GM19372 (cell line): ENCODE measurements at regions not wholly inside any gene's neighbourhood (a gene's known extent, or its start where the extent isn't known, plus 50 kb on each side); places are given as distances from the start of the nearest gene placed in this dataset.
"Not testable (repeated sequence)": the region's sequence is repeated elsewhere in the genome, so short reads cannot be mapped to it uniquely, and the experiment has no call there.

ENCODE experiments used
- ATAC-seq: cut with Tn5 transposase; IDR thresholded peaks from one replicate; pipeline ENCODE4 v1.9.1; 2021; ENCODE audit warnings: mild to moderate bottlenecking, low read depth, moderate library complexity; ENCODE audit not compliant: unreplicated experiment

DNA sequence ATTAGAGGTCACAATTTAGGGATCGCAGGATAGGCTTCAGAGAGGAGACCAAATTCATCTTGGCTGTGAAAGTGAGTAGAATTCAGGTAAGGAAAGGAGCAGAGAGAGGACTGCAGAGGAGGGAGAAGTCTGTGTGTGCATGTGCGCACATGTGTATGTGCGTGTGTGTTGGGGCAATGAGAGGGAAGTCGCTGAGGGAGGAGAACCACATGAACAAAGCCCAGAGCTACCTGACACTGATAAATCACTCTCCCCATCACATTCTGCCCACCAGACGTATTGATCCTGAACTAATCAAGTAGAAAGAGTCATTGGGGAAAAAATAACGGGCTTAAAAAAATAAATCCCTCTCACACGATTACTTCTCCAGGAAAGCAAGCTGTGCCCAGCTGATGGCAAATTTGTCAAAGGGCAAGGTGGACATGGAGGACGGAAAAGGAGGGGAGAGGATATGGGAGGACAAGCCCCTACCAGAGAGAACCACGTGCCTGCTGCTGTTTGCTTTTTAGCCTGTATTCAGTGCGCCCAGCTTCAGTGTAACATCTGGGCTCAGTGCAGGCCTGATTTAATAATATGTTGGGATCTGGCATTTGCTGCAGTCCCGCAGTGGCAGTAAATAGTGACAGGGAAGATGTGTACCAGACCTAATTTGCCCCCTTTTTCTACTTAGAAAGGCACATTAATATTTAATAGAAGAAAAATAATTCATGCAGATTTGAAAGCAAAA lies 307.5 kb downstream of the C1D start:
- ATAC-seq, result no peak

DNA sequence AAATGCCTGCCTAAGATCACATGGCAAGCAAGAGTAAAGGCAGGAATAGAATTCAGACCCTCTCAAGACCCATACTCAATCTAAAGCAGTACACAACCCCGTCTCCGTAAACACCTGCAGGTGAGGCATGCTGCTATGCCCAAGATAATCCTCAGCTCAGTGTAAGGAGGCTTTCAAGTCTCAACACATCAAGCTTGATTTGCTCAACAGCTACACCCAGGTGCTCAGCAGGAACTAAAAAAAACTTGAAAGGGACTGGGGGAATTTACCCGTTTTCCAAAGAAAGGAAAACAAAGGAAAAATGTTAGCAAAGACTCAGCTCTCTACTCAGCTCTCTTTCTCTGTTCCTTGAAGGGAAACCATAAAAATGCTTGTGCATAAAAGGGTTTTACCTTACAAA lies 301.8 kb downstream of the C1D start:
- ATAC-seq, result no peak

DNA sequence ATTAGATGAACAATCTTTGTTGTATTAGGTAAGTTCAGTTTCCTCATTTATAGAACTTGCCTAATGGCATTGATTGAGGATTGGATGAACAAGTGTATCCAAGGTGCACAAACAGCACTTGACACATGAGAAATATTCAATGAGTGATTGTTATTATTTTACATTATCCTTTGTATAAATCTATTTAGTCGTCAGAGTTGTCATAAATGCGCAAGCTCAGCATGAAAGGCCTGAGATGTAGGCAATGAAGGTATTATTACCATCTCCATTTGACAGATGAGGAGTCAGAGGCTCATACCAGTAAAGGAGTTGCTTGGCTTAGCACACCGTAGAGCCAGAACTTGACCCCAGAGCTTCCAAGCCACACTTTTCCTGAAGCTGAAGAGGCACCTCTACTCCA lies 291.4 kb downstream of the C1D start:
- ATAC-seq, result no peak

DNA sequence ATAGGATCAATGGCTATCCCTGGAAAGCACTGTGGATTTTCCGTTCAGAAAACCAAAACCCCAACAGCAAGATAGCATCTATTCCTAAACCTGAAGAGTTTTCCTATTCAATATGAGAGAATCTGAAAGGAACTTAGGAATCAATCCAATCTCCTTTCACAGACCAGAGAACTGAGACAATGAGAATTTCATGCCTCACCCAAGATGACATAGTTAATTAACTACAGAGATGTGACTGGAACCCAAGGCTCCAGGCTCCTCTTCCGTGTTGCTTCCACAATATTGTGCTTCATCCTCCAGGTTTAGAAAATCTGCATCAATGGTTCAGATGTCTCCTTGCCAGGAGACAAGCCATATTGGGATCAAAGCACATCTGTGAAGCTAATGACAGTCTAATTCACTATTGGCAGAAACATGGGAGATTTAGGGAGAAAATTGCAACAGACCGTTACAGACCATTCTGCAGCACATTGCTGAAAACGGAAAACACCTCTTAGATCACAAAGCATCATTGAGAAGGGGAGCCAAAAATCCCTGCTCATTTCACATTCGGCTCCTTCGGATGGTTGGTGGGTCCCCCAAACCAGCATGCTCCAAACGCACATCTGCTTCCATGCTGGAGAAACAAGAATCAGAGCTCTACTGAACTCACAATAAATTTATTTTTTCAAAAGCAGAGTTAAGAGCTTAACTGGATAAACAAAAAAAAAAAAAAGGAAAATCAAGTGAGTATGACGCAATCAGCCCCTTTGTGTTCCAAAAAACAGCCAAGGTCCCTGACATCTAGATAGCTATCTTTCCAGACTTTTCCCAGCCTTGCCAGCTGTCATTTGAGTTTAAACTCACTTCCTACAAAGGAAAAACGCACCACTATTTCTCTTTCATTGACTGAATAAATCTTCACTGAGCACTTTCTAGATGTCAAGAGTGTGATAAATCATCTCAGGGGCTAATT lies 290.3 kb downstream of the C1D start:
- ATAC-seq, result no peak

DNA sequence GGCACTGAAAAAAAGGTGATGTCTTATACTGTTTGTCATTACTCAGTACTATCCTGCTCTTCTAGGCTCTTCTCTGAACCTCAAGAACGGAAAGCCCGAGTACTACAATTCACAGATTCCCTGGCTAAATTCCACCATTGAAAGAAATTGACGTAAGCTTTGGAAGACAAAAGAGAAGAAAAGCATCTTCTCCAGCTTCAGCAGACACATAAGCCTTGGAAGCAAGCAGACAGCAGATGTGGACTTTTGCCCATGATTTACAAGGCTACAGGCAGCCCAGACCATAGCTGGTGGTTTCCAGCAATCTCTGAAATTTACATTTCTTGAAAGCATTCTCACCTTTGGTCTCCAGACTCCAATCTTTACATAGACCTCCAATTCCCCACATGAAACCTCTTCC lies 289.0 kb downstream of the C1D start:
- ATAC-seq, result no peak

DNA sequence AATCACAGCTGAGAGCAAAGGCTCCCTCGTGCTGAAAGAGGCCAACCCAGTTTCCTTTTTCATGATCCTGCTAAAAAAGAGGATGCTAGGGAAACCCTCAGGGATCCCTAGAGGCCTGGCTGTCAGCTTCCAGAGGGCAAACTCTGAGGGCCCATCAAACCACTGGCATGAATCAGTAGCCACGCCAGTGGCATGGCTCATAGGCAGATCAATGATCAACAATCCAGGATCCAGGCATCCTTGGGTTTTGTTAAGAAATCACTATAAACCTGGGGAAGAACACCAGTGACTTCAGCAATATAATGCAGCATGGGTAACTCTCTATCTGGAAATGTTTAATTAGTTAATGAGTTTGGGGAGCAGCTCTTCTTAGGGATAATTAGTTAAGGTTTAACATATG lies 286.5 kb downstream of the C1D start:
- no peak for ATAC-seq

DNA sequence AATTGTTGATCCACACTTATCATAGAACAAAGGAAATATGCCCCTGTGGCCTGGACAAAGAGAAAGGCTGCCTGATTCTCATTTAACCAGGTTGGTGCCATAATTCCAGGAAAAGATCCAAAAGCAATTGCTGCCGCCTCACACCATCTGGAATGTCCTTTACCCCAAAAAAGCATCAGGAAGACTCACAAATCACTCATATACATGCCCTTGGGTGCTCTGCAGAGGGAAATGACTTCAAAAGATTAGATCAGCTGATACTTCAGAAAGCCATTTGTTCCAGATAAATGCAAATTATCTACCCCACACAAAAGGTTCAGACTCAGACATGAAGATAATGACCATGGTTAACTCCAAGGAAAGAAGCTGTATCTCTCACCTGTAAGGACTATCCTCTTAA lies 285.8 kb downstream of the C1D start:
- no peak for ATAC-seq

DNA sequence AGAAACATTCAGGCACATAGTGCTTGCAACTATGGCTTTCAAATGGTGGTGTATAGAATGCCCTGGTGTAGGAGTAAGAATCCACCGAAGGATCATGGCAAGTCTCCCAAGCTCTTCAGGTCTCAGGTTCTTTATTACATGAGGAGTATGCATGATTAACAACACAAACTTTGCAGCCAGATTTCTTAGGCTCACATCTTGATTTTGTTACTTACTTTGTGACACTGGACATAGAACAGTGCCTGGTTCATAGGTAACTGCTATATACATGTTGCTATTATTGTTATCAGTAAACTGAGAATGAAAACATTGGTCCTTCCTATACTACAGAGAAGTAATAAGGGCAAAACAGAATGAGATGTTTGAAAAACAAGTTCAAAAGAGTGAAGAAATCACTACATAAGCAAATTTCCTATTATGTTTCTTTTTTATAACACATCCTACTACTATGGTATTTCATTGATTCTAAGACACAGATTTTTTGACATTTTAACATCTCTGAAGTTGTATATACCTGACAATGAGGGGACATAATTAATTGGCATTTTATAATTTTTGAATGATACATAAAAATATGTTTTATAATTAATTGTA lies 284.9 kb downstream of the C1D start:
- ATAC-seq, result no peak

DNA sequence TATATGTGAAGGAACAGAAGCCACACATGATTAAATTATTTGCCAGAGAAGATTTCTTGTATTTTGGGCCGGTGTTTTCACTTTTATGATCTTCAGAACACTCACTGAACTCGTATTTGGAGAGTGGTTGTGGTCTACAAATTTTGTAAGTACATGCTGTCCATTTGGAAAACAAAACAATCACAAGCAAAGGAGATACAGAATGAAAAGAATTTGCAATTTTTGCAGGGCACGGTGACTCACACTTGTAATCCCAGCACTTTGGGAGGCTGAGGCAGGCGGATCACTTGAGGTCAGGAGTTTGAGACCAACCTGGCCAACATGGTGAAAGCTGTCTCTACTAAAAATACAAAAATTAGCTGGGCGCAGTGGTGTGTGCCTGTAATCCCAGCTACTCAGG lies 282.0 kb downstream of the C1D start:
- ATAC-seq, result not testable (repeated sequence)

DNA sequence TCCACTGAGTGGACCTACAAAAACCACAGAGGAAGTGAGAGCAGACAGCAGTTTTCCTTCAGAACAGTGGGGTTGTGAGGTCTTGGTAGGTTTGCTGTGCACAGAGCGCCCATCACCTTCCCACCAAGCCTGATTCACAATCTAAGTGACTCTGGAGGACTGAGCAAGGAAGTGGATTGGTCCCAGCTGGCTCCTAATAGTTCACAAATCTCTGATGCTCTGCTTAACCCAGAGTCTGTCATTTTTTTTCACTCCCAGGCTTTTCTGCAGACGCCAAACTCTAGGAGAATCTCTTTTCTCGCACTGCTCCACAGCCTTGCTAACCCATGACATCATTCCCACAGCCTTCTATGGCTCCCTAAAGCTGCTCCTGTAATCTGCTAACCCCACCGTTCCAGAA lies 280.4 kb downstream of the C1D start:
- no peak for ATAC-seq

DNA sequence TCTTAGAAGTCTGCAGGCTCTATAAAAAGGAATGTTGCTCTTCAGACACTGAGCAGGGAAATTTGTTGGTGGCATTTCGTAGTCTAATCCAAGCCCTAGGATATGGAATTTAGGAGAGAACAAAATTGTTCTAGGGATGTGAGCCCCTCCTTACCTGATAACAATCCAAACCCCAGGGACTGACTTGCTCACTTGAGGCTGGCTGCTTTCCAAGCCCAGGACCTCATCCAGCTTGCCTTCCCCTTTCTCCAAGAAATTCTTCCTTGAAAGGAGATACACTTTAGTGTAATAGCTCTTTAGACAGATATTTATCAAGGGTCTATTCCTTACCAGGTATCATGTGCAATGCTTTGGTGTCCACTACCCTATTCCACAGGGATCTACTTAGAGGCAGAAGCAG lies 279.8 kb downstream of the C1D start:
- ATAC-seq, result no peak

DNA sequence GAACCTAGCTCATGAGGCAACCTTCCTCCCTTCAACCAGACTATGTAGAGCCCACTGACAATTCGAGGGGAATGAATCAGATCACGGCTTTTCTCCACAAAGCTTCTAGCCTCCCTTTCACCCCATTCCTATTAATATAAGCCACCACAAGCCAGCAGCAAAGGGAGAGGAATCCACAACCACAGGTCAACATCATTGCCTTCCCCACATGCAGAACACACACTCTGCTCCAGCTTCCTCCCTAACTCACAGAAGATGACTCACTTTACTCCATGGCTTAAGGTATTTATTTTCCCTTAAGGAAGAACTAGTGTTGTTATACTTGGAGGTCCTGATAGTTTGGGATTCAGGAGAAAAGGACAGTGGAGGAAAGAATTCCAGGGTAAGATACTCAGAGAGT lies 272.2 kb downstream of the C1D start:
- no peak for ATAC-seq

DNA sequence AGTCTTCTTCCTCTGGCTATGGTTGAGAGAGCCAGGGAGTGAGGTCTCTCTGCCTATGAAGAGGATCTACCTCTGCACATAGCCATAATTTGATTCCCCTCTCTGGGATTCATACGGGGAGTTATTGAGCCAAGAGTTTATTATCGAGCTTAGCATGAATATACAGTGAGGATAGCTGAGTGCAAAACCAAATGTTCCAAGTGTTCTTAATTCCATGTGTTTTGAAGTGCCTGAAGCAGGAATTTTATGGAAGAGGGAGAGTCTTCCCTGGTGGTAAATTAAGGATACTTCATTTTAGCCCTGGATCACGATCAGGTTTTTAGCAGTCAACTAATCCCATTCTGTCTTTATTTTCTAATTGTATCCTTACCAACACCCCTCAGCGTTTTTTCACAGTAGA lies 270.6 kb downstream of the C1D start:
- ATAC-seq, result no peak

DNA sequence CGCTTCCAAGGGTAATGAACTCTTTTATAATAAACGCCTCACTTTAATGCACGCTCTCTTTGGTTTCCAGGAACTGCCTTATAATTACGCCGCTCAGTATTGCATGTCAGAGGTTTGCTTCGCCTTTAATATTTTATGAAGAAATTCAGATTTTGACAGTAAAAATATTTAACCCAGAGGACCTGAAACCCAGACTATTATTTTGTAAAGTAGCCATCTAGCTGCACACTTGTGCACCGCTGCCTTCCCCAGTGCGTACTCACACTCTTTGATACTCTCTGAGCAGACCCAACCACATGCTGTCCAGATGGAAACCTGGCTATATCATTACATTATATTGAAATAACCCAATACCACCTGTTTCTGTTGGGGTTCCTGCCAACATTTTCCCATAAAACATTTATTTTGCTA lies 270.1 kb downstream of the C1D start:
- ATAC-seq, result no peak

DNA sequence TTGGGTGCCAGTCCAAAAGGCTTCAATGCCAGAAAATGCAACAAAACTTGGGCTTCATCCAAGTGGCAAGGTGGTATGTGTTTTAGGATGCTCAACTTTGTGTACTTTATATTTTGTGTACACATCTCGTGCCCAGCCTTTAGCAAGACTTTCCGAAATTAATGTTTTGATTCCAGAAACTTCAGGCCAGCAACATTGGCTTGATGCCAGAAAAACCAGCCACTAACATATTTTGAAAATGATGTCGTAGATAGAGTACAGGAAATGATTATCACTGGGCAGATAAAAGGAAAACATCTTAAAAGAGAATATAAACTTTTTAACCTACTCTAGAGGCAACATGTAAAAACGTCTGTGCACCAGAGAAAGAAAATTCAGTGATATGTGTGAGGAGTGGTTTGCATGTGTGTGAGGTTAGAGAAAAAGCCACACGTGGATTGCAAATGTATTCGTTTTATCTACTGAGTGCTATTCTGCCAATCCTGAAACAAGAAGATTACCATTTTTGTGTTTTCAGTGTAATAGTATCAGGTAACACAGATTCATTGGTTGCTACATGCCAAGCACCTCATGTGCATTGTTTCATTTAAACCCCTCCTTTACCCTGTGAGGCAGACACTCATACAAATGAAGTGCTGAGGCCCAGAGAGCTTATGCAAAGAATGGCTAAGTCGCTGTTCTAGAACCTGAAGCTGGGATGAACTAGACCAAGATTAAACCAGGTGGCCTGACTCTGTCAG lies 264.8 kb downstream of the C1D start:
- no peak for ATAC-seq

DNA sequence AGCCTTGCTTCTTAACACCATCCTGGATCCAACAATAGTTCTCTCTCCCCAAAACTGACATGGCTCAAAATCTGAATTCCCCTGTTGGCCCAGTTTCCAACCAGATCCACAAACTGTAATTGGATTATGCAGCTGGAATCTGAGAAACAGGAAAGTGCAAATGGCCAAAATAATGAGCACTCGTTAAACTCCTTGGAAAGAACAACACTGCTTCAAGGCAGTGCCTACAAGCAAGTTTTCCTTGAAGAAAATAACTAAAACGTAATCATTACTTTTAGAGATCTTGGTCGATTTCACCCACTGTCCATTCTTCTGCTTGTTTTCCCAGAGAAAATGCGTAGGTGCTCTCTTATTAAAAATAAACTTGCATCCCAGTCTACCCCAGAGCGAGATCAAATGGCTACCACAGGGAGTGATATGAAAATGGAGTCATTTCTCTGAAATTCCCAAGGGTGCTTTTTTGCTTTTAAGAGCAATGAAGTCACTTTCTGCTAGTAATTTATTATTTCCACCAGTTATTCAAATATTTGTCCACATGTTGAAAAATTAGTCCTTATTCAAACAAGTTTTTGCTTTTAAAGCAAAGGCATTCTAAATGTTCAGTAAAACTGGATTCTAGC lies 264.2 kb downstream of the C1D start:
- ATAC-seq, result no peak

DNA sequence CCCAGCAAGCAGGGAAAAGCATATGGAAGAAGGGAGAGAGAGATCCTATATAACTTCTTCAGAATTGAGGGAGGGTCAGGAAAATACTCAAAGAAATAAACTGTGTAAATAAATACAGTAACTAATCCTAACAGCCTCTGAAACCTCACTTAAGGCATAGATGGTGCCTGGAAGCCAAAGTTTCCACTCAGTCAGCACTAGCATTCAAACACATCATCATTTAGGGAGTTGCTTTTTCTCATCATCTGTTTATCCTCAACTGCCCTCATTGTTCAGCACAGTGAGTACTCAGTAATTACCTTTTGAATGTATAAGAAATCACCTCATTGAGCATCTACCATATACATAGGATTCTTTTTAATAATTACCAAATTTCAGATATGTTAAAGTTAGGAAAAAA lies 262.9 kb downstream of the C1D start:
- no peak for ATAC-seq

DNA sequence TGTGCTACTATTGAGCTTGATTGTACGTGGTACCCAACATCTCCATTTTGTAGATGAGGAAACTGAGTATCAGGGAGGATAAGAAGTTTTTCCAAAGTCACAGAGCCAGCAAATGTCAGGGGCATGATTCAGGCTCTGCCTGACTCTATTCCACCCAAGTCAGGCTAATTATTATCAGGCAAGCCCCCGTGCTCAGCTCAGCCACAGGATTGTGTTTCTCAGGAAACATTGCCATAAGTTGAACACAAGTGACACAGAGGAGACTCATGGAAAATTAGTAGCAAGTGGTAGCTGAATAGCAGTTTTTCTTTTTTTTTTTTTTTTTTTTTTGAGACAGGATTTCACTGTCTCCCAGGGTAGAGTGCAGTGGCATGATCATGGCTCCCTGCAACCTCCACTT lies 260.5 kb downstream of the C1D start:
- no peak for ATAC-seq

DNA sequence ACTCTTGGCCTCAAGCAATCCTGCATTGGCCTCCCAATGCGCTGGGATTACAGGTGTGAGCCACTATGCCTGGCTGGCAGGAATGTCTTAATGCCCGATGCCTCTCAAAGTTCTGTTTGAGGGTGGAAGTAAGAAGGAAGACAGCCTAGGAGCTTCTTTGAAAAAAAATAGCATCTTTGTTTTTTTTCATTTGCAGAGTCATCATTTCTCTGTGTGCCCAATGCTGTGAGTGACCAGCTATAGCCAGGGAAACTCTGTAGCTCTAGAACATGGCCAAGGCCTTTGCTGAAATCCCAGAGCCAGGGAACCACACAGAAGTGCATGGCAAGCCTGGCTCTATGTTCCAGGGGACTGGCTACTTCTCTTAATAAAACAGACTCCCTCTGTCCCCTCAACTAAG lies 260.0 kb downstream of the C1D start:
- no peak for ATAC-seq

DNA sequence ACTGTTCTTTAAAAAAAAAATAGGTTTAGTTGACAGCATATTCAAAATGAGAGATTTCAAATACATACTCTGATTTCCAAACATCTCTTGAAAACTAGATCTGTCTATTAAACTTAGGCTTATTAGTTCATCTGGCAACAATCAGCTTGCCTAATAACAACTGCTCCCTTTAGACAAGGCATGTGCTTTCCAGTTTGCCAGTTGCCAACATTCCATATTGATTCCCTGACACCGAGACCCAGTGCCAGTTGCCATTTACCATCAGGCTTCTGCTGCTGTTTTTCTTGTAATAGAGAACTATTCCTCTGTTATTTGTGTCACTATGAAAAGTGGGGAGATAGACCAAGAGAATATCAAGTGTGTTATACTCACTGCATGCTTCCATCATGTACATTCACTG lies 256.0 kb downstream of the C1D start:
- ATAC-seq, result no peak
